HCT116 (cell line): ENCODE measurements at regions not wholly inside any gene's neighbourhood (a gene's known extent, or its start where the extent isn't known, plus 50 kb on each side); places are given as distances from the start of the nearest gene placed in this dataset.

ENCODE experiments used
- ATAC-seq: fragments of 200-7000 bp; cut with Tn5 transposase; 2 replicates; pipeline ENCODE4 v1.9.1; 2020; ENCODE audit warnings: mild to moderate bottlenecking, moderate library complexity
- BruUV-seq: library from RNA; stranded (reverse); fragments of 400-500 nt; replicated peaks from 2 replicates; lab custom pipeline; 2021; lab: Mats Ljungman, UMichigan
- CTCF ChIA-PET: fragments of 300-600 bp; sonication (Branson Sonifier 250); formaldehyde crosslinking; loops from one replicate; lab custom pipeline; 2021; ENCODE audit warnings: antibody characterized with exemption; lab: Charles Lee
- POLR2A ChIA-PET: fragments of 300-600, 350-600 bp; sonication (Branson Sonifier 250); formaldehyde crosslinking; loops from one replicate; lab custom pipeline; 2021; ENCODE audit warnings: antibody characterized with exemption; lab: Charles Lee
- RAD21 ChIA-PET, 2 experiments: fragments of 300-600 bp; sonication (Branson Sonifier 250); formaldehyde crosslinking; loops; one replicate each; lab custom pipeline; 2023; ENCODE audit warnings: low total read pairs in 2 of 2; ENCODE audit not compliant: uncharacterized antibody in 2 of 2, unreplicated experiment in 2 of 2, low non-redundant PET in 1 of 2; lab: Charles Lee
- DNase-seq: peaks from one replicate; pipeline ENCODE4 v3.0.0-alpha.2; 2010; ENCODE audit warnings: low read depth, low spot score
- H2AFZ ChIP-seq: fragments of 200-600 bp; shearing (Covaris generic), sonication (generic); 2 replicates; pipeline ENCODE4 v1.6.1; 2017; ENCODE audit warnings: low read depth, mixed run types, mixed read lengths, antibody characterized with exemption, low read length; ENCODE audit not compliant: poor library complexity, severe bottlenecking
- H3K27ac ChIP-seq: 2 replicates; pipeline ENCODE4 v1.5.1; 2012; ENCODE audit warnings: low read depth, low read length
- H3K27me3 ChIP-seq: fragments of 200-600 bp; sonication (generic); 2 replicates; pipeline ENCODE4 v1.6.1; 2016; ENCODE audit warnings: mixed run types, low read length, mixed read lengths; ENCODE audit not compliant: insufficient read depth
- H3K36me3 ChIP-seq, 2 experiments: fragments of 200-500 bp in 1 of 2; fragments of 200-600 bp in 1 of 2; sonication (Bioruptor generic) in 1 of 2; sonication (generic) in 1 of 2; 2 replicates each; pipeline versions ENCODE4 v1.5.1 to v1.6.1; 2014 to 2016; ENCODE audit warnings: low read length in 2 of 2, inconsistent platforms in 1 of 2, mixed read lengths in 1 of 2, mixed run types in 1 of 2; ENCODE audit not compliant: insufficient read depth in 2 of 2, control insufficient read depth in 1 of 2
- H3K4me1 ChIP-seq, 2 experiments: fragments of 200-600 bp in 1 of 2; sonication (generic) in 1 of 2; 2 replicates each; pipeline versions ENCODE4 v1.5.1 to v1.6.1; 2012 to 2017; ENCODE audit warnings: low read length in 2 of 2, inconsistent platforms in 1 of 2, mild to moderate bottlenecking in 1 of 2, mixed read lengths in 1 of 2, mixed run types in 1 of 2, moderate library complexity in 1 of 2; ENCODE audit not compliant: insufficient read depth in 2 of 2, control insufficient read depth in 1 of 2
- H3K4me2 ChIP-seq: fragments of 200-600 bp; sonication (generic); 2 replicates; pipeline ENCODE4 v1.6.1; 2017; ENCODE audit warnings: mixed run types, low read length, mixed read lengths
- H3K4me3 ChIP-seq, 2 experiments: fragments of 200-600 bp in 1 of 2; sonication (generic) in 1 of 2; replicated peaks in 1 of 2; 2 replicates each; pipeline ENCODE4 v1.5.1; 2011 to 2016; ENCODE audit warnings: low read length in 2 of 2, control low read depth in 1 of 2, low read depth in 1 of 2, mild to moderate bottlenecking in 1 of 2, mixed read lengths in 1 of 2, mixed run types in 1 of 2
- H3K79me2 ChIP-seq: fragments of 200-600 bp; sonication (generic); 2 replicates; pipeline ENCODE4 v1.6.1; 2017; ENCODE audit warnings: mild to moderate bottlenecking, mixed run types, low read length, moderate library complexity, mixed read lengths; ENCODE audit not compliant: insufficient read depth
- H3K9ac ChIP-seq: fragments of 200-600 bp; sonication (generic); 2 replicates; pipeline ENCODE4 v1.6.1; 2016; ENCODE audit warnings: low read length, mixed read lengths
- H3K9me2 ChIP-seq: fragments of 200-600 bp; sonication (generic), shearing (Covaris generic); 2 replicates; pipeline ENCODE4 v1.6.1; 2017; ENCODE audit warnings: mixed run types, mild to moderate bottlenecking, moderate library complexity; ENCODE audit not compliant: insufficient read depth
- H3K9me3 ChIP-seq, 2 experiments: fragments of 200-500 bp in 1 of 2; fragments of 200-600 bp in 1 of 2; sonication (Bioruptor generic) in 1 of 2; sonication (generic) in 1 of 2; 2 replicates each; pipeline ENCODE4 v1.6.1; 2014 to 2017; ENCODE audit warnings: low read length in 2 of 2, mixed read lengths in 2 of 2, inconsistent platforms in 1 of 2, low read depth in 1 of 2, mild to moderate bottlenecking in 1 of 2, mixed run types in 1 of 2, moderate library complexity in 1 of 2; ENCODE audit not compliant: control insufficient read depth in 1 of 2, insufficient read depth in 1 of 2
- H4K20me1 ChIP-seq: fragments of 200-600 bp; sonication (generic), shearing (Covaris generic); 2 replicates; pipeline ENCODE4 v1.6.1; 2017; ENCODE audit warnings: mixed run types, mild to moderate bottlenecking, moderate library complexity; ENCODE audit not compliant: insufficient read depth
- CBX3 ChIP-seq: IDR thresholded peaks from 2 replicates; pipeline ENCODE4 v1.6.1; 2012; ENCODE audit warnings: low read depth
- CEBPB ChIP-seq: IDR thresholded peaks from 2 replicates; pipeline ENCODE4 v1.6.1; 2012; ENCODE audit warnings: low read depth
- ELF1 ChIP-seq: IDR thresholded peaks from 2 replicates; pipeline ENCODE4 v1.6.1; 2012; ENCODE audit warnings: low read depth, borderline replicate concordance
- POLR2AphosphoS5 ChIP-seq: IDR thresholded peaks from 2 replicates; pipeline ENCODE4 v1.6.1; 2011; ENCODE audit warnings: mild to moderate bottlenecking, low read depth, low read length, moderate library complexity
- RAD21 ChIP-seq: IDR thresholded peaks from 2 replicates; pipeline ENCODE4 v1.6.1; 2012; ENCODE audit warnings: low read depth, mild to moderate bottlenecking
- REST ChIP-seq: IDR thresholded peaks from 2 replicates; pipeline ENCODE4 v1.6.1; 2012; ENCODE audit warnings: low read depth
- SIN3A ChIP-seq: IDR thresholded peaks from 2 replicates; pipeline ENCODE4 v1.6.1; 2012; ENCODE audit warnings: low read depth
- SP1 ChIP-seq: IDR thresholded peaks from 2 replicates; pipeline ENCODE4 v1.6.1; 2012; ENCODE audit warnings: low read depth
- TCF7L2 ChIP-seq: IDR thresholded peaks from 2 replicates; pipeline ENCODE4 v1.7.0; 2011; ENCODE audit warnings: borderline replicate concordance, inconsistent platforms; ENCODE audit not compliant: insufficient read depth, insufficient read length; ENCODE audit errors: extremely low read depth
- YY1 ChIP-seq: IDR thresholded peaks from 2 replicates; pipeline ENCODE4 v1.6.1; 2011; ENCODE audit warnings: low read length, low read depth, moderate library complexity, mild to moderate bottlenecking; ENCODE audit not compliant: insufficient replicate concordance; ENCODE audit errors: extremely low read depth
- ZFX ChIP-seq: fragments of 450-650 bp; IDR thresholded peaks from 2 replicates; pipeline ENCODE4 v1.6.1; 2017
- ZNF274 ChIP-seq: fragments of 200-500 bp; sonication (Bioruptor generic); IDR thresholded peaks from 2 replicates; pipeline ENCODE4 v1.6.1; 2014; ENCODE audit warnings: mild to moderate bottlenecking, low read depth, low read length, inconsistent platforms
- intact Hi-C: fragments of 100-400 bp; cut with micrococcal nuclease; formaldehyde crosslinking; loops from 2 replicates; pipeline ENCODE4 v1.10.0; 2022
- TF ChIP-seq, protein P1 (sequence below): IDR thresholded peaks from 2 replicates; pipeline ENCODE4 v1.6.1; 2011; ENCODE audit warnings: mild to moderate bottlenecking, low read length, moderate library complexity; ENCODE audit not compliant: insufficient replicate concordance; ENCODE audit errors: extremely low read depth

- RAD21 ChIA-PET = no interaction called here
- TF ChIP-seq RAD21 (no peak), TCF7L2 (no peak), CBX3 (no peak), REST (no peak), CEBPB (no peak), POLR2AphosphoS5 (no peak), ZNF274 (no peak), ELF1 (no peak), SP1 (no peak), ZFX (no peak), SIN3A (no peak), YY1 (no peak)
- TF ChIP-seq, protein P1, sequence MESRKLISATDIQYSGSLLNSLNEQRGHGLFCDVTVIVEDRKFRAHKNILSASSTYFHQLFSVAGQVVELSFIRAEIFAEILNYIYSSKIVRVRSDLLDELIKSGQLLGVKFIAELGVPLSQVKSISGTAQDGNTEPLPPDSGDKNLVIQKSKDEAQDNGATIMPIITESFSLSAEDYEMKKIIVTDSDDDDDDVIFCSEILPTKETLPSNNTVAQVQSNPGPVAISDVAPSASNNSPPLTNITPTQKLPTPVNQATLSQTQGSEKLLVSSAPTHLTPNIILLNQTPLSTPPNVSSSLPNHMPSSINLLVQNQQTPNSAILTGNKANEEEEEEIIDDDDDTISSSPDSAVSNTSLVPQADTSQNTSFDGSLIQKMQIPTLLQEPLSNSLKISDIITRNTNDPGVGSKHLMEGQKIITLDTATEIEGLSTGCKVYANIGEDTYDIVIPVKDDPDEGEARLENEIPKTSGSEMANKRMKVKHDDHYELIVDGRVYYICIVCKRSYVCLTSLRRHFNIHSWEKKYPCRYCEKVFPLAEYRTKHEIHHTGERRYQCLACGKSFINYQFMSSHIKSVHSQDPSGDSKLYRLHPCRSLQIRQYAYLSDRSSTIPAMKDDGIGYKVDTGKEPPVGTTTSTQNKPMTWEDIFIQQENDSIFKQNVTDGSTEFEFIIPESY = no peak
- POLR2A ChIA-PET = no interaction called here
- Histone ChIP-seq H3K79me2 (no peaks in the 10 kb centered on the region), H3K36me3 (no peaks in the 10 kb centered on the region), H3K9ac (no peak overlapping the region), H3K27ac (no peak overlapping the region), H3K9me3 (no peaks in the 10 kb centered on the region), H3K27me3 (no peaks in the 10 kb centered on the region), H2AFZ (no peak overlapping the region), H3K4me1 (peaks cover 0 to 5% of the 10 kb centered on the region in 2 experiments; a peak in 1 of 4 replicates), H4K20me1 (no peaks in the 10 kb centered on the region), H3K9me2 (no peaks in the 10 kb centered on the region), H3K4me3 (no peak overlapping the region), H3K4me2 (no peak overlapping the region)
- CTCF ChIA-PET = no interaction called here
- no peak for DNase-seq
- no TSS peak for BruUV-seq
- intact Hi-C loops = no loop called here
- ATAC-seq = no peak
Measured at GRCh38 chr10:131636116-131636515, 264.7 kb upstream of the PPP2R2D start.
